H7 (cell line): ENCODE measurements at regions not wholly inside any gene's neighbourhood (a gene's known extent, or its start where the extent isn't known, plus 50 kb on each side); places are given as distances from the start of the nearest gene placed in this dataset.

ENCODE experiments used
- DNase-seq: peaks from one replicate; pipeline ENCODE4 v3.0.0; 2012
- H3K27me3 ChIP-seq: 2 replicates; pipeline ENCODE4 v1.6.0; 2011; ENCODE audit warnings: mild to moderate bottlenecking, low read length; ENCODE audit not compliant: control insufficient read depth, insufficient read depth
- H3K36me3 ChIP-seq: replicated peaks from 2 replicates; pipeline ENCODE4 v1.5.1; 2011; ENCODE audit warnings: low read length; ENCODE audit not compliant: control insufficient read depth, insufficient read depth
- H3K4me3 ChIP-seq: 2 replicates; pipeline ENCODE4 v1.5.1; 2011; ENCODE audit warnings: low read depth, mild to moderate bottlenecking, control low read depth, low read length, moderate library complexity; ENCODE audit not compliant: insufficient read depth

- no peak for DNase-seq
- Histone ChIP-seq H3K27me3 (no peaks in the 10 kb centered on the region), H3K4me3 (no peak overlapping the region), H3K36me3 (no peaks in the 10 kb centered on the region)
Measured at GRCh38 chr1:55426156-55426555, 211.0 kb upstream of the USP24 start.

- Histone ChIP-seq H3K4me3 (no peak overlapping the region), H3K36me3 (no peaks in the 10 kb centered on the region), H3K27me3 (no peaks in the 10 kb centered on the region)
- no peak for DNase-seq
Measured at GRCh38 chr1:55425310-55425930, 210.3 kb upstream of the USP24 start.

DNA sequence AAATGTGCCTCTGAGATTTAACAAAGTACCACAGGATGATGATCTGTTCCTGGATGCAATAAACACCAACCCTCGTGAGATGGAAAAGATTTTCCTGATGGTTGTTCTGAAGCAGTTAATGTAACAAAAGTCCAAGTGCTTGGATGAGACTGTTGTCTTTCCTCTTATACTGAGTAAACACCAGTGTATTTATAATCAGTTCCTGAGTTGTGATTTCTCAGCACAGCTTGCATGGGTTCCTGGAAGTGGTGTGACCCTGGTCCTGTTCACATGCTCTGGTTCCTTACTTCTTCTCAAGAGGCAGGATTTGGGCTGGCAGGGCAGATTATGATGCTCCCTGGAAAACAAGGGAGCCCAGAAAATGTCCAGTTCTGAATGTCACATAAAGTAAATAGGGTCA lies 208.2 kb upstream of the USP24 start:
- no peak for DNase-seq
- Histone ChIP-seq H3K27me3 (no peaks in the 10 kb centered on the region), H3K4me3 (no peak overlapping the region), H3K36me3 (no peaks in the 10 kb centered on the region)

GRCh38 chr1:55420929-55421716 lies 206.0 kb upstream of the USP24 start:
- Histone ChIP-seq H3K4me3 (no peak overlapping the region), H3K27me3 (no peaks in the 10 kb centered on the region), H3K36me3 (no peaks in the 10 kb centered on the region)
- no peak for DNase-seq

GRCh38 chr1:55420026-55420425 lies 204.9 kb upstream of the USP24 start:
- Histone ChIP-seq H3K27me3 (no peaks in the 10 kb centered on the region), H3K36me3 (no peaks in the 10 kb centered on the region), H3K4me3 (no peak overlapping the region)
- no peak for DNase-seq

DNA sequence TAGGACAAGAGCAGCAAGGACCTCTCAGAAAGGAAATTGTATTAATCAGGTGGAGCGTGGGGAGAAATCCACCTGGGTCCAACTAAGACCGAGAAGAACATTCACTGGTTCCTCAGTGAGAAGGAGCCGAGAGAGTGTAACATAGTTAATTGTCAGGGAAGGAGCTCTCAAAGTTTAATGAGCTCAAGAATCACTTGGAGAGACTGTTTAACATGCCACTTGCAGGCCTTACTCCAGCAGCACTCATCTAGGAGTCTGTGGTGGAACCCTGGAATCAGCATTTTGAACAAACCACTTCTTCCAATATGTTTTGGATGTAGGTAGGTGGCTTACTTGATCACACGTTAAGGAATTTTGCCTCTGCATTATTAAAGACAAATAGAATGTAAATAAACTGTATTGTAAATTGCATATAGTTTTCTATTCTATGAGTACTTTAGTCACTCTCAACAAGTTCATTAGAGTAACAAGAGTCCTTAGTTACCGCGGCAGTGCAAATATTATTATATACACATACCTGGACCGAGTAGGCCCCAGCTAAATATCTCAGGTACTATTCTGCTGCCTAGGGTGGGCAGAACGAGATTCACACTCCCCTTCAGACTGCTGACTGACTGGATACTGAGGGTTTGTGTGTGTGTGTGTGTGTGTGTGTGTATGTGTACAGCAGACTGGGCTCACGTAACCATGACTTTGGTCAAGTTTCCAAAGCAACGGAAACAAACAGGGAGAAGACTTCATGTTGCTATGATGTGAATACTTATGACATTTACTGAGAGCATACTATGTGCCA lies 203.2 kb upstream of the USP24 start:
- Histone ChIP-seq H3K4me3 (no peak overlapping the region), H3K36me3 (no peaks in the 10 kb centered on the region), H3K27me3 (no peaks in the 10 kb centered on the region)
- no peak for DNase-seq

GRCh38 chr1:55416164-55416842 lies 201.1 kb upstream of the USP24 start:
- no peak overlapping the region for H3K4me3 ChIP-seq
- no peaks in the 10 kb centered on the region for H3K27me3 ChIP-seq
- no peak for DNase-seq
- no peaks in the 10 kb centered on the region for H3K36me3 ChIP-seq

GRCh38 chr1:55413286-55413685 lies 198.1 kb upstream of the USP24 start:
- H3K36me3 ChIP-seq, result no peaks in the 10 kb centered on the region
- H3K4me3 ChIP-seq, result no peak overlapping the region
- no peaks in the 10 kb centered on the region for H3K27me3 ChIP-seq
- DNase-seq, result no peak

- Histone ChIP-seq H3K27me3 (no peaks in the 10 kb centered on the region), H3K4me3 (no peak overlapping the region), H3K36me3 (no peaks in the 10 kb centered on the region)
- DNase-seq, result no peak
Measured at GRCh38 chr1:55412060-55412459, 196.9 kb upstream of the USP24 start.

- no peaks in the 10 kb centered on the region for H3K36me3 ChIP-seq
- DNase-seq, result no peak
- H3K4me3 ChIP-seq, result no peak overlapping the region
- H3K27me3 ChIP-seq, result no peaks in the 10 kb centered on the region
Measured at GRCh38 chr1:55402671-55403464, 187.7 kb upstream of the USP24 start.

DNA sequence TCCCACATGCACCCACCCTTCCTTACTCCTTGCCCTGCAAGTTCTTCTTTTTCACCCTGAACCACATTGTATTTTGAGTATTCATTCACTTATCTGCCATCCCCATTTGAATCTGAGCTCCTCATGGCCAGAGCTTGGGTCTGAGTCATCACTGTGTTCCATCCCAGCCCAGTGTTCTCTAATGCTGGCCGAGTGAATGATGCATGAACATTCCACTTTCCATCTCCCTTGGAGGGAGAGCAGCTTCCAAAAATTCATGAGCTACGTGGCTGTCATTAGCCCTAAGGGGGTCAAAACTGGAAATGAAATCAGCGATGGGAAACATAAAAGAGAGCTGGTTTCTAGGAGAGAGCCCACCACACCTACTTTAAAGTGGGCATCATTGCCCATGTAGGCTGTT lies 187.0 kb upstream of the USP24 start:
- no peaks in the 10 kb centered on the region for H3K27me3 ChIP-seq
- no peaks in the 10 kb centered on the region for H3K36me3 ChIP-seq
- DNase-seq, result no peak
- no peak overlapping the region for H3K4me3 ChIP-seq

- Histone ChIP-seq H3K4me3 (no peak overlapping the region), H3K36me3 (no peaks in the 10 kb centered on the region), H3K27me3 (no peaks in the 10 kb centered on the region)
- no peak for DNase-seq
Measured at GRCh38 chr1:55400508-55400907, 185.3 kb upstream of the USP24 start.

GRCh38 chr1:55399346-55399745 lies 184.2 kb upstream of the USP24 start:
- Histone ChIP-seq H3K27me3 (no peaks in the 10 kb centered on the region), H3K36me3 (no peaks in the 10 kb centered on the region), H3K4me3 (no peak overlapping the region)
- no peak for DNase-seq

- H3K4me3 ChIP-seq, result no peak overlapping the region
- DNase-seq, result no peak
- no peaks in the 10 kb centered on the region for H3K27me3 ChIP-seq
- H3K36me3 ChIP-seq, result no peaks in the 10 kb centered on the region
Measured at GRCh38 chr1:55396381-55396891, 181.3 kb upstream of the USP24 start.
